Endothelial cell of umbilical vein (primary cell): ENCODE measurements at regions not wholly inside any gene's neighbourhood (a gene's known extent, or its start where the extent isn't known, plus 50 kb on each side); places are given as distances from the start of the nearest gene placed in this dataset.

ENCODE experiments used
- BruUV-seq: library from RNA; stranded (reverse); fragments of 400-500 nt; replicated peaks from 2 replicates; lab custom pipeline; 2021; lab: Mats Ljungman, UMichigan
- CTCF ChIA-PET: fragments of 300-600, 350-600 bp; sonication (Branson Sonifier 250); formaldehyde crosslinking; loops from one replicate; lab custom pipeline; 2021; ENCODE audit warnings: antibody characterized with exemption, inconsistent platforms; lab: Charles Lee
- POLR2A ChIA-PET: fragments of 300-600, 350-600 bp; sonication (Branson Sonifier 250); formaldehyde crosslinking; loops from one replicate; lab custom pipeline; 2021; ENCODE audit warnings: antibody characterized with exemption, inconsistent platforms; lab: Charles Lee
- DNase-seq: peaks from one replicate; pipeline ENCODE4 v3.0.0-alpha.2; 2011; ENCODE audit warnings: low read depth, low spot score
- FAIRE-seq: peaks from 2 replicates; lab custom pipeline; 2011; peaks lifted over from hg19 to GRCh38; lab: Jason Lieb, UNC
- H2AFZ ChIP-seq: 2 replicates; pipeline ENCODE4 v1.6.0; 2012; ENCODE audit warnings: low read depth, low read length, control low read depth, inconsistent platforms
- H3K27ac ChIP-seq: 2 replicates; pipeline ENCODE4 v1.5.1; 2011; ENCODE audit warnings: low read depth, mild to moderate bottlenecking, control low read depth, low read length, moderate library complexity; ENCODE audit not compliant: insufficient read depth
- H3K27me3 ChIP-seq, 2 experiments: 2 replicates each; pipeline versions ENCODE4 v1.6.0 to v1.6.1; 2011; ENCODE audit warnings: low read length in 2 of 2, mixed read lengths in 1 of 2; ENCODE audit not compliant: control insufficient read depth in 2 of 2, insufficient read depth in 2 of 2
- H3K36me3 ChIP-seq, 2 experiments: 2 replicates in 1 of 2; 3 replicates in 1 of 2; pipeline ENCODE4 v1.5.1; 2011; ENCODE audit warnings: low read length in 2 of 2, mild to moderate bottlenecking in 1 of 2, moderate library complexity in 1 of 2; ENCODE audit not compliant: control insufficient read depth in 2 of 2, insufficient read depth in 2 of 2; ENCODE audit errors: extremely low read depth in 1 of 2
- H3K4me1 ChIP-seq: 3 replicates; pipeline ENCODE4 v1.5.1; 2011; ENCODE audit warnings: mild to moderate bottlenecking, low read length; ENCODE audit not compliant: control insufficient read depth, insufficient read depth; ENCODE audit errors: extremely low read depth
- H3K4me2 ChIP-seq: 2 replicates; pipeline ENCODE4 v1.6.1; 2011; ENCODE audit warnings: low read length, control low read depth, mixed read lengths; ENCODE audit not compliant: insufficient read depth
- H3K4me3 ChIP-seq, 3 experiments: fragments of 200-600 bp in 1 of 3; sonication (generic), shearing (Covaris generic) in 1 of 3; replicated peaks in 1 of 3; 2 replicates each; pipeline ENCODE4 v1.5.1; 2011 to 2016; ENCODE audit warnings: control low read depth in 3 of 3, low read length in 3 of 3, mild to moderate bottlenecking in 2 of 3, inconsistent platforms in 1 of 3, low read depth in 1 of 3, moderate library complexity in 1 of 3; ENCODE audit not compliant: insufficient read depth in 1 of 3
- H3K79me2 ChIP-seq: 2 replicates; pipeline ENCODE4 v1.6.0; 2012; ENCODE audit warnings: low read length, inconsistent platforms; ENCODE audit not compliant: control insufficient read depth, insufficient read depth
- H3K9ac ChIP-seq: replicated peaks from 2 replicates; pipeline ENCODE3; 2011; ENCODE audit warnings: low read length, control low read depth; ENCODE audit not compliant: insufficient read depth; ENCODE audit errors: extremely low read depth
- H3K9me1 ChIP-seq: replicated peaks from 3 replicates; pipeline ENCODE4 v1.6.0; 2011; ENCODE audit warnings: mild to moderate bottlenecking, low read length; ENCODE audit not compliant: control insufficient read depth, insufficient read depth; ENCODE audit errors: extremely low read depth
- H3K9me3 ChIP-seq: replicated peaks from 2 replicates; pipeline ENCODE4 v1.5.1; 2012; ENCODE audit warnings: low read length, inconsistent platforms; ENCODE audit not compliant: control insufficient read depth, insufficient read depth
- H4K20me1 ChIP-seq: replicated peaks from 2 replicates; pipeline ENCODE3; 2011; ENCODE audit warnings: mild to moderate bottlenecking, low read length; ENCODE audit not compliant: control insufficient read depth, insufficient read depth; ENCODE audit errors: extremely low read depth
- CTCF ChIP-seq, 2 donors: IDR thresholded peaks; 1 replicate in 1 of 2; 2 replicates in 1 of 2; pipeline ENCODE4 v1.5.1; 2011; ENCODE audit warnings: low read length in 2 of 2, mild to moderate bottlenecking in 2 of 2, moderate library complexity in 2 of 2, control low read depth in 1 of 2, inconsistent platforms in 1 of 2, low read depth in 1 of 2; ENCODE audit not compliant: insufficient read depth in 1 of 2; ENCODE audit errors: extremely low read depth in 1 of 2
- EZH2 ChIP-seq: IDR thresholded peaks from 2 replicates; pipeline ENCODE4 v1.6.1; 2012; ENCODE audit warnings: borderline replicate concordance, low read depth, mild to moderate bottlenecking, moderate library complexity, low read length, inconsistent platforms; ENCODE audit not compliant: severe bottlenecking
- FOS ChIP-seq: IDR thresholded peaks from 2 replicates; pipeline ENCODE4 v1.6.1; 2011; ENCODE audit warnings: mild to moderate bottlenecking, low read length, moderate library complexity, borderline replicate concordance; ENCODE audit not compliant: insufficient read depth
- GATA2 ChIP-seq: IDR thresholded peaks from 2 replicates; pipeline ENCODE4 v1.7.0; 2011; ENCODE audit warnings: low read depth, mild to moderate bottlenecking, moderate library complexity, mixed read lengths, low read length; ENCODE audit not compliant: insufficient read length, insufficient read depth
- JUN ChIP-seq: IDR thresholded peaks from 2 replicates; pipeline ENCODE4 v1.6.1; 2011; ENCODE audit warnings: borderline replicate concordance, low read depth; ENCODE audit not compliant: insufficient read length, insufficient read depth
- MAX ChIP-seq: IDR thresholded peaks from 2 replicates; pipeline ENCODE4 v1.6.1; 2011; ENCODE audit not compliant: insufficient read depth, insufficient read length
- MYC ChIP-seq: IDR thresholded peaks from one replicate; pipeline ENCODE4 v1.6.1; 2011; ENCODE audit warnings: mild to moderate bottlenecking, low read depth, low read length
- POLR2A ChIP-seq: IDR thresholded peaks from 2 replicates; pipeline ENCODE4 v1.6.1; 2012; ENCODE audit warnings: low read depth, mild to moderate bottlenecking, control low read depth, low read length
- POLR2AphosphoS5 ChIP-seq: IDR thresholded peaks from 2 replicates; pipeline ENCODE4 v1.6.1; 2012; ENCODE audit warnings: low read depth, mild to moderate bottlenecking, control low read depth, low read length, moderate library complexity; ENCODE audit not compliant: insufficient read depth
- dilution Hi-C: fragments of 300-500 bp; cut with MboI; formaldehyde crosslinking; loops from one replicate; pipeline ENCODE4 v1.15.0; 2019; ENCODE audit warnings: low sequenced_read_pairs; ENCODE audit not compliant: extremely low pct_ligation_motif_present
- intact Hi-C: fragments of 100-400 bp; cut with micrococcal nuclease; formaldehyde crosslinking; loops from one replicate; pipeline ENCODE4 v1.10.0; 2022

- no peak overlapping the region for H3K4me3 ChIP-seq
- no TSS peak for BruUV-seq
- intact Hi-C loops, result no loop called here
- dilution Hi-C loops, result no loop called here
- FAIRE-seq, result no peak
- no peak overlapping the region for H3K9ac ChIP-seq
- no peaks in the 10 kb centered on the region for H3K9me3 ChIP-seq
- no peaks in the 10 kb centered on the region for H3K79me2 ChIP-seq
- no peak overlapping the region for H2AFZ ChIP-seq
- H3K27me3 ChIP-seq, result no peaks in the 10 kb centered on the region
- TF ChIP-seq CTCF (IDR thresholded peaks at IDR 0.05; ENCODE audit: extremely low read depth in 1 of 2, insufficient read depth in 1 of 2, low read depth in 1 of 2, low read length in 2 of 2), result no peak
- no peak for TF ChIP-seq MAX
- TF ChIP-seq POLR2A, result no peak
- no peak for TF ChIP-seq GATA2
- TF ChIP-seq EZH2, result no peak
- no peak for TF ChIP-seq MYC
- TF ChIP-seq POLR2AphosphoS5, result no peak
- TF ChIP-seq FOS, result no peak
- TF ChIP-seq JUN, result no peak
- no peak overlapping the region for H3K4me2 ChIP-seq
- CTCF ChIA-PET, result interaction anchor here (3.1 kb wide), 1 partner anchor 13 kb away, joined by 8 read pairs; no protein-coding TSS in a partner anchor
- POLR2A ChIA-PET, result no interaction called here
- H3K27ac ChIP-seq, result no peak overlapping the region
- no peaks in the 10 kb centered on the region for H3K36me3 ChIP-seq
- no peak for DNase-seq
- no peaks in the 10 kb centered on the region for H4K20me1 ChIP-seq
- H3K9me1 ChIP-seq, result no peaks in the 10 kb centered on the region
- H3K4me1 ChIP-seq, result no peaks in the 10 kb centered on the region
These were observed 768.4 kb upstream of the ADGRL2 start for GRCh38 chr1:81032374-81032773.
